Activated CD8-positive, alpha-beta T cell treated with anti-CD3 and anti-CD28 coated beads for 36 hours (primary cell): ENCODE measurements at regions not wholly inside any gene's neighbourhood (a gene's known extent, or its start where the extent isn't known, plus 50 kb on each side); places are given as distances from the start of the nearest gene placed in this dataset.

Experiments used
- ATAC-seq: fragments of 200-7000 bp; cut with Tn5 transposase; one replicate; pipeline ENCODE4 v1.10.0; 2021; ENCODE audit warnings: mild to moderate bottlenecking, moderate library complexity
- CTCF ChIA-PET: fragments of 350-600 bp; sonication (Branson Sonifier 250); formaldehyde crosslinking; loops from one replicate; lab custom pipeline; 2021; ENCODE audit warnings: antibody characterized with exemption; lab: Charles Lee
- POLR2A ChIA-PET: fragments of 350-600 bp; sonication (Branson Sonifier 250); formaldehyde crosslinking; loops from one replicate; lab custom pipeline; 2021; ENCODE audit warnings: antibody characterized with exemption; lab: Charles Lee
- DNase-seq: peaks from one replicate; pipeline ENCODE4 v3.0.0-alpha.2; 2020
- H3K27ac Mint-ChIP-seq: one replicate; pipeline ENCODE4 v1.8.0; 2021; ENCODE audit warnings: mild to moderate bottlenecking, mixed read lengths
- H3K27me3 Mint-ChIP-seq: one replicate; pipeline ENCODE4 v1.8.0; 2021; ENCODE audit warnings: mixed read lengths
- H3K36me3 Mint-ChIP-seq: one replicate; pipeline ENCODE4 v1.8.0; 2021; ENCODE audit warnings: low read depth, mixed read lengths
- H3K4me1 Mint-ChIP-seq: one replicate; pipeline ENCODE4 v1.8.0; 2021; ENCODE audit warnings: low read depth, mixed read lengths
- H3K4me3 Mint-ChIP-seq: one replicate; pipeline ENCODE4 v1.8.0; 2021; ENCODE audit warnings: mild to moderate bottlenecking, moderate library complexity, mixed read lengths
- H3K9me3 Mint-ChIP-seq: one replicate; pipeline ENCODE4 v1.8.0; 2021; ENCODE audit warnings: mixed read lengths
- intact Hi-C: fragments of 100-400 bp; cut with micrococcal nuclease; formaldehyde crosslinking; loops from one replicate; pipeline ENCODE4 v1.10.0; 2022
- TF ChIP-seq, protein P1 (sequence below): fragments of 200-600 bp; IDR thresholded peaks from one replicate; pipeline ENCODE4 v1.8.0; 2022; ENCODE audit warnings: antibody characterized with exemption, mild to moderate bottlenecking

DNA sequence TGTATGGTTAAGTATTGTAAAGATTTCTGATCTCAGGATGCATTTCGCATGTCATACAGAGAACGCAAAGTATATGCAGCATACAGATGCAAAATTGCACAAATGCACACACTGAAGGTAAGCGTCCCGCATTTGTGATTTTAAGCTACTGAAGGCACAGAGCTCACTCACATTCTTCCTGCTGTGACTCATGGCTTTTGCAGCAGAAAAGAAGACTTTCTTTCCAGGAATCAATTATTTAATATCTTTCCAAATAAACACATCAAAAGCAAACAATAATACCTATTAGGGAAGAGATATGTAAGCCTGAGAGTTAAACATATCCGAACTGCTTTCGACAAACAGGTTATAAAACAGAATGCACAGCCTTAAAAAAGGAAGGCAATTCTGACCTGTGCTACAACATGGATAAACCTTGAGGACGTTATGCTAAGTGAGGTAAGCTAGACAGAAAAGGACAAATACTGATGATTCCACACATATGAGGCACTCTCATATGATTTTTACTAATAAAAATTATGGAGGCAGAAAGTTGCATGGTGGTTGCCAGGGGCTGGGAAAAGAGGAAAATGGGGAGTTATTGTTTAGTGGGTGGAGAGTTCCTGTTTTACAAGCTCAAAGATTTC is 109.0 kb downstream of the TFAP2A start:
- POLR2A ChIA-PET: no interaction called here
- H3K27ac Mint-ChIP-seq: no peak overlapping the region
- CTCF ChIA-PET: no interaction called here
- DNase-seq (no peak), ATAC-seq (no peak)
- TF ChIP-seq, protein P1, sequence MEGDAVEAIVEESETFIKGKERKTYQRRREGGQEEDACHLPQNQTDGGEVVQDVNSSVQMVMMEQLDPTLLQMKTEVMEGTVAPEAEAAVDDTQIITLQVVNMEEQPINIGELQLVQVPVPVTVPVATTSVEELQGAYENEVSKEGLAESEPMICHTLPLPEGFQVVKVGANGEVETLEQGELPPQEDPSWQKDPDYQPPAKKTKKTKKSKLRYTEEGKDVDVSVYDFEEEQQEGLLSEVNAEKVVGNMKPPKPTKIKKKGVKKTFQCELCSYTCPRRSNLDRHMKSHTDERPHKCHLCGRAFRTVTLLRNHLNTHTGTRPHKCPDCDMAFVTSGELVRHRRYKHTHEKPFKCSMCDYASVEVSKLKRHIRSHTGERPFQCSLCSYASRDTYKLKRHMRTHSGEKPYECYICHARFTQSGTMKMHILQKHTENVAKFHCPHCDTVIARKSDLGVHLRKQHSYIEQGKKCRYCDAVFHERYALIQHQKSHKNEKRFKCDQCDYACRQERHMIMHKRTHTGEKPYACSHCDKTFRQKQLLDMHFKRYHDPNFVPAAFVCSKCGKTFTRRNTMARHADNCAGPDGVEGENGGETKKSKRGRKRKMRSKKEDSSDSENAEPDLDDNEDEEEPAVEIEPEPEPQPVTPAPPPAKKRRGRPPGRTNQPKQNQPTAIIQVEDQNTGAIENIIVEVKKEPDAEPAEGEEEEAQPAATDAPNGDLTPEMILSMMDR: no peak
- no peak overlapping the region for H3K4me3 Mint-ChIP-seq
- H3K9me3 Mint-ChIP-seq: no peaks in the 10 kb centered on the region
- H3K4me1 Mint-ChIP-seq: no peaks in the 10 kb centered on the region
- no peaks in the 10 kb centered on the region for H3K27me3 Mint-ChIP-seq
- intact Hi-C loops: no loop called here
- no peaks in the 10 kb centered on the region for H3K36me3 Mint-ChIP-seq

DNA sequence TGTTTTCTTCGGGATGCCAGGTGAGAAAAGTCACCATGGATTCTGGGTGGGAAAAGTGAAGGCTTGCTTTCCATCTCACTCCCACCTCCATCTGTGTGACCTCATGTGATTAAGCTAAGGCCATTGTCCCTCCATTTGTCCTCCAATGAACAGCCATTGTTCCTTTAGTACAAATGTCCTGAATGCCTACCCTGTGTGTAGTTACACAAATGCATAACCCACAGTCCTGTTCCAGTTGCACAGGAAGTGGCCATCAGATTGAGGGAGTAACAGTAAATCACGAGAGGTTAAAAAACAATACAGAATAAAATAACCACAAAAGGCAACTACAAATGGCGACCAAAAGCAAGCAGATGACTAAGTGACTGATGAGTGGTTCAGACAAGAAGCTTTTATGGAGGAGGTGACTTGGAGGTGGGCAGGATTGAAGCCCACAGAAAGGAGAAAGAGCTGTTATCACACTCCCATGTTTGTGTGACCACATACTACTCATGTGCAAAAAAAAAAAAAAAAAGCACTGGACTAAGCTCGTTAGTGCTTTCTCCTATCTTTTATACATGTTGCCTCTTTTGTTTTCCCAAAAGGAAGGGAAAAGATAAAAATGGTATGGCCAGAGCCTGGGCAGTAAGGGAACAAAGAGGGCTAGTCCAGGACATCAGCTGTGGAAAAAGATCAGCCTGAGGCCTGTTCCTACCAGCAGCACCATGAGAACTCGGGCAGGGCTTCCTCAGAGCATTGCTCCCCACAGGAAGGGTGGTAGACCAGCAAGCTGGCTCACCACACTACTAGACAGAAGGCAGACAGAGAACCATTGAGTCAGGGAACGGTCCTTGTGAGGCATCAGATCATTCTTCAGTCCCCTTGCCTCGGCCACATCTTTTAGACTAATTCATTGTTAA is 111.0 kb downstream of the TFAP2A start:
- no peak overlapping the region for H3K27ac Mint-ChIP-seq
- intact Hi-C loops: no loop called here
- TF ChIP-seq, protein P1: no peak

DNA sequence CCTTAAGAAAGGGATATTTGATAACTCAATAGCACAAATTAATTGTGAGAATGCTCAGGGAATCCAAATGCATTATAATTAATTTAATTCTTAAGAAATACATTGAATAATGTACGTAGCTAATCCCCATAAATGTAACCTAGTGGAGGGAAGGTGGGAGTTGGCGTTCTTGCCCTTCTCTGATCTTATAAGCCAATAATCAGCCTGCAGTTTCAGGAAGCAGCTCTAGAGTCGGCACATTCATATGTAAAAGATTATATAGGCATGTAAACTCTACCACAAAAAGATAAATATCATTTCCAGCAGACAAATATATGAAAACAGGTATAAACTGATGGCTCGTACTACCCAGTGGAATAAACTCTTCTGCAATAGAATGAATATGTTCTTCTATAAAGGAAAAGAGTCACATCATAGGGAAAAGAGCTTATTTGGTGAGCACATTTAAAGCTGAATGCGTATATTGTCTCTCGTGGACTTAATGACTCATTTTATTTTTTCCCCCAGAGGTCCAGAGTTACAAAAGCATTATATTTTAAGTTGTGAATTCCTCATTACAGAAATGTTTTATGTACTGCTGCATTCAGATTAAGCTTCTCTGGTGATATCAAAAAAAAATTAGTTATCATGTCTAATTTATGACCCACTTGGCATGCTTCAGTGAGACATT is 112.2 kb downstream of the TFAP2A start:
- H3K4me3 Mint-ChIP-seq: no peak overlapping the region
- no peaks in the 10 kb centered on the region for H3K9me3 Mint-ChIP-seq
- no peaks in the 10 kb centered on the region for H3K4me1 Mint-ChIP-seq
- ChIA-PET CTCF (interaction anchor here (1.1 kb wide), 1 partner anchor 9 kb away, joined by 4 read pairs; no protein-coding TSS in a partner anchor), POLR2A (no interaction called here)
- H3K36me3 Mint-ChIP-seq: no peaks in the 10 kb centered on the region
- ATAC-seq (no peak), DNase-seq (no peak)
- intact Hi-C loops: no loop called here
- no peak overlapping the region for H3K27ac Mint-ChIP-seq
- no peaks in the 10 kb centered on the region for H3K27me3 Mint-ChIP-seq
- TF ChIP-seq, protein P1: no peak

More for the DNA sequence above, 111.0 kb downstream of the TFAP2A start:
- H3K9me3 Mint-ChIP-seq: no peaks in the 10 kb centered on the region
- ATAC-seq (no peak), DNase-seq (no peak)
- no peaks in the 10 kb centered on the region for H3K36me3 Mint-ChIP-seq
- no peak overlapping the region for H3K4me3 Mint-ChIP-seq
- CTCF ChIA-PET: interaction anchor here (1.1 kb wide), 1 partner anchor 8 kb away, joined by 4 read pairs; no protein-coding TSS in a partner anchor
- POLR2A ChIA-PET: no interaction called here
- no peaks in the 10 kb centered on the region for H3K4me1 Mint-ChIP-seq
- H3K27me3 Mint-ChIP-seq: no peaks in the 10 kb centered on the region

DNA sequence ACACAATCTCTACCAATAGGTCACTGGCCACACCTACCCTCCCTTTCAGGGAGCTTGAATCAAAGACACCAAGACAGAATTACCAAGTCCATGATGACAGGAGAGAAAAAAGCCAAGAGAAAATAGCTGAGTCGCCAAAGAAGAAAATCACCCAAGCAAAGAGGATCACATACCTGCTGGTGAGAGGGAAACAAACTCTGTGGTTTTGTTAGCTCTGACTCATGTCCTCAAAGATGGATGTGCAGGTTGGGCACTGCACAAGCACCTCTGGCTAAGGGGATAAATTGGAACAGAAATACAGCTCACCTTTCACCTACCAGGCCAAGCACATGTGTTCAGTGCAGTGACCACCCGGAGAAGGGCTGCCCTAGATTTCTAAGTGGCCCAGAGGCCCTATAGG is 114.8 kb downstream of the TFAP2A start:
- TF ChIP-seq, protein P1: no peak
- intact Hi-C loops: no loop called here

More for the DNA sequence above, 114.8 kb downstream of the TFAP2A start:
- H3K9me3 Mint-ChIP-seq: no peaks in the 10 kb centered on the region
- ATAC-seq (no peak), DNase-seq (no peak)
- no peak overlapping the region for H3K27ac Mint-ChIP-seq
- ChIA-PET CTCF (interaction anchor here (0.6 kb wide), 1 partner anchor 43 kb away, joined by 3 read pairs; no protein-coding TSS in a partner anchor), POLR2A (no interaction called here)
- no peaks in the 10 kb centered on the region for H3K4me1 Mint-ChIP-seq
- H3K4me3 Mint-ChIP-seq: no peak overlapping the region
- no peaks in the 10 kb centered on the region for H3K36me3 Mint-ChIP-seq
- H3K27me3 Mint-ChIP-seq: no peaks in the 10 kb centered on the region
